Neural cell (in vitro differentiated cells): ENCODE measurements at regions not wholly inside any gene's neighbourhood (a gene's known extent, or its start where the extent isn't known, plus 50 kb on each side); places are given as distances from the start of the nearest gene placed in this dataset.

ENCODE experiments used
- H2AFZ ChIP-seq: fragments of 200-600, 300-800 bp; sonication (generic), shearing (Covaris generic); 2 replicates; pipeline ENCODE4 v1.6.0; 2014; ENCODE audit warnings: low read depth, mild to moderate bottlenecking, antibody characterized with exemption, low read length, moderate library complexity
- H3F3A ChIP-seq: fragments of 200-600 bp; shearing (Covaris generic); 2 replicates; pipeline ENCODE4 v1.6.1; 2016; ENCODE audit warnings: mild to moderate bottlenecking, moderate library complexity, mixed read lengths, antibody characterized with exemption, low read length; ENCODE audit not compliant: insufficient read depth, poor library complexity, severe bottlenecking
- H3K27ac ChIP-seq: fragments of 200-600, 300-800 bp; sonication (generic), shearing (Covaris generic); 2 replicates; pipeline ENCODE4 v1.5.1; 2014; ENCODE audit warnings: mild to moderate bottlenecking, low read length, moderate library complexity
- H3K27me3 ChIP-seq: fragments of 300-800, 200-600 bp; sonication (generic), shearing (Covaris generic); 2 replicates; pipeline ENCODE4 v1.6.0; 2014; ENCODE audit warnings: mild to moderate bottlenecking, low read depth, low read length, moderate library complexity; ENCODE audit not compliant: insufficient read depth
- H3K36me3 ChIP-seq: fragments of 300-800, 200-600 bp; sonication (generic), shearing (Covaris generic); 2 replicates; pipeline ENCODE4 v1.5.1; 2014; ENCODE audit warnings: mild to moderate bottlenecking, antibody characterized with exemption, low read length, moderate library complexity; ENCODE audit not compliant: insufficient read depth
- H3K4me2 ChIP-seq: fragments of 300-800, 200-600 bp; sonication (generic), shearing (Covaris generic); 2 replicates; pipeline ENCODE4 v1.6.0; 2014; ENCODE audit warnings: mild to moderate bottlenecking, low read length
- H3K4me3 ChIP-seq: fragments of 300-800, 200-600 bp; sonication (generic), shearing (Covaris generic); 2 replicates; pipeline ENCODE4 v1.5.1; 2014; ENCODE audit warnings: mild to moderate bottlenecking, low read length, moderate library complexity
- H3K79me2 ChIP-seq: fragments of 200-600 bp; shearing (Covaris generic); replicated peaks from 2 replicates; pipeline ENCODE4 v1.6.0; 2014; ENCODE audit warnings: mild to moderate bottlenecking, low read length, moderate library complexity; ENCODE audit not compliant: insufficient read depth
- H3K9ac ChIP-seq: fragments of 300-800, 200-600 bp; sonication (generic), shearing (Covaris generic); 2 replicates; pipeline ENCODE4 v1.6.1; 2016; ENCODE audit warnings: mild to moderate bottlenecking, low read length, mixed read lengths
- H3K9me2 ChIP-seq: fragments of 200-600 bp; shearing (Covaris generic); 2 replicates; pipeline ENCODE4 v1.6.1; 2016; ENCODE audit warnings: mild to moderate bottlenecking, low read length, mixed read lengths; ENCODE audit not compliant: insufficient read depth
- H3K9me3 ChIP-seq: fragments of 200-600, 300-800 bp; sonication (generic), shearing (Covaris generic); 2 replicates; pipeline ENCODE4 v1.6.1; 2016; ENCODE audit warnings: mild to moderate bottlenecking, mixed run types, low read length, moderate library complexity, mixed read lengths
- H4K20me1 ChIP-seq: fragments of 200-600 bp; shearing (Covaris generic); 2 replicates; pipeline ENCODE4 v1.6.1; 2016; ENCODE audit warnings: mild to moderate bottlenecking, mixed run types; ENCODE audit not compliant: insufficient read depth
- CTCF ChIP-seq: fragments of 450-650 bp; IDR thresholded peaks from 2 replicates; pipeline ENCODE4 v1.5.1; 2014; ENCODE audit warnings: antibody characterized with exemption, mild to moderate bottlenecking, moderate library complexity; ENCODE audit not compliant: poor library complexity, severe bottlenecking
- EP300 ChIP-seq: fragments of 450-650 bp; conservative IDR thresholded peaks from 2 replicates; pipeline ENCODE4 v1.6.1; 2014; ENCODE audit warnings: antibody characterized with exemption, mild to moderate bottlenecking, moderate library complexity; ENCODE audit not compliant: poor library complexity, severe bottlenecking
- EZH2 ChIP-seq: fragments of 200-600, 300-800 bp; shearing (Covaris generic), sonication (generic); IDR thresholded peaks from 2 replicates; pipeline ENCODE4 v1.6.1; 2014; ENCODE audit warnings: antibody characterized with exemption, low read length, borderline replicate concordance, mild to moderate bottlenecking; ENCODE audit not compliant: insufficient read depth, poor library complexity, severe bottlenecking
- MXI1 ChIP-seq: fragments of 450-650 bp; conservative IDR thresholded peaks from 2 replicates; pipeline ENCODE4 v1.6.1; 2014; ENCODE audit warnings: antibody characterized with exemption, mild to moderate bottlenecking; ENCODE audit not compliant: poor library complexity, severe bottlenecking
- POLR2AphosphoS5 ChIP-seq: IDR thresholded peaks from 2 replicates; pipeline ENCODE4 v1.6.1; 2012
- RAD21 ChIP-seq: fragments of 450-650 bp; conservative IDR thresholded peaks from 2 replicates; pipeline ENCODE4 v1.6.1; 2014; ENCODE audit warnings: antibody characterized with exemption, mild to moderate bottlenecking, moderate library complexity
- REST ChIP-seq: IDR thresholded peaks from 2 replicates; pipeline ENCODE4 v1.6.1; 2012; ENCODE audit warnings: borderline replicate concordance
- SMC3 ChIP-seq: fragments of 450-650 bp; conservative IDR thresholded peaks from 2 replicates; pipeline ENCODE4 v1.6.1; 2014; ENCODE audit warnings: antibody characterized with exemption, mild to moderate bottlenecking, moderate library complexity; ENCODE audit not compliant: poor library complexity
- TAF1 ChIP-seq: IDR thresholded peaks from 2 replicates; pipeline ENCODE4 v1.6.1; 2012; ENCODE audit warnings: low read depth

GRCh38 chr3:151635905-151636304 lies 97.8 kb upstream of the AADACL2 start:
- H3K9me2 ChIP-seq = no peaks in the 10 kb centered on the region
- no peaks in the 10 kb centered on the region for H4K20me1 ChIP-seq
- no peak for TF ChIP-seq MXI1
- no peak for TF ChIP-seq EZH2
- no peak for TF ChIP-seq RAD21
- TF ChIP-seq EP300 = no peak
- TF ChIP-seq REST = no peak
- no peak for TF ChIP-seq POLR2AphosphoS5
- no peak for TF ChIP-seq TAF1
- no peak for TF ChIP-seq CTCF
- no peak for TF ChIP-seq SMC3
- H3K4me3 ChIP-seq = no peak overlapping the region
- no peaks in the 10 kb centered on the region for H3K36me3 ChIP-seq
- H3K27me3 ChIP-seq = no peaks in the 10 kb centered on the region
- H3K4me2 ChIP-seq = no peak overlapping the region
- H3K9ac ChIP-seq = no peak overlapping the region
- no peak overlapping the region for H2AFZ ChIP-seq
- no peaks in the 10 kb centered on the region for H3K79me2 ChIP-seq
- H3K27ac ChIP-seq = no peak overlapping the region
- H3F3A ChIP-seq = no peaks in the 10 kb centered on the region
- no peaks in the 10 kb centered on the region for H3K9me3 ChIP-seq

DNA sequence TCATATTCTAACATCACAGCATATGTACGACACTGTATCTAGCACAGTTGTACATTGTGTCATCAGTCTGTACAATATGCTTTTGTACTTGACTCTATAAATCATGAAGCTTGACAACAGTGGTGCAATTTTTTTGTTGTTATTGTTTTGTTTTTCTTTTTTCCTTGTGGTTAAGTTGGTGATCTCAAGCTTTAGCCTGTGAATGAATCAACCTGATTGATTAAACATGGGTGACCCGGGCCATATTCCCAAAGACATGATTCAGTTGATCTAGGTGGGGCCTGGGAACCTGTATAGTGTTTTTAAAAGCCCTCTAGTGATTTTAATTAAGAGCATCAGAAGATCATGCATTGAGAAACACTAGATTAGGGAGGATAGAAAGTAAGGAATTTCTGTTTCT lies 101.8 kb upstream of the AADACL2 start:
- H3K27ac ChIP-seq = no peak overlapping the region

More for the DNA sequence above, 101.8 kb upstream of the AADACL2 start:
- no peak overlapping the region for H3K4me2 ChIP-seq
- no peak for TF ChIP-seq MXI1
- TF ChIP-seq EZH2 = no peak
- no peak for TF ChIP-seq CTCF
- TF ChIP-seq EP300 = no peak
- TF ChIP-seq TAF1 = no peak
- TF ChIP-seq POLR2AphosphoS5 = no peak
- no peak for TF ChIP-seq RAD21
- no peak for TF ChIP-seq REST
- no peak for TF ChIP-seq SMC3
- no peaks in the 10 kb centered on the region for H3K9me3 ChIP-seq
- H2AFZ ChIP-seq = no peak overlapping the region
- no peak overlapping the region for H3K4me3 ChIP-seq
- H3K9me2 ChIP-seq = no peaks in the 10 kb centered on the region
- no peaks in the 10 kb centered on the region for H4K20me1 ChIP-seq
- H3F3A ChIP-seq = no peaks in the 10 kb centered on the region
- no peak overlapping the region for H3K9ac ChIP-seq
- no peaks in the 10 kb centered on the region for H3K36me3 ChIP-seq
- no peaks in the 10 kb centered on the region for H3K79me2 ChIP-seq
- no peaks in the 10 kb centered on the region for H3K27me3 ChIP-seq
